ENCODE measurements at regions not wholly inside any gene's neighbourhood (a gene's known extent, or its start where the extent isn't known, plus 50 kb on each side); places are given as distances from the start of the nearest gene placed in this dataset.

DNA sequence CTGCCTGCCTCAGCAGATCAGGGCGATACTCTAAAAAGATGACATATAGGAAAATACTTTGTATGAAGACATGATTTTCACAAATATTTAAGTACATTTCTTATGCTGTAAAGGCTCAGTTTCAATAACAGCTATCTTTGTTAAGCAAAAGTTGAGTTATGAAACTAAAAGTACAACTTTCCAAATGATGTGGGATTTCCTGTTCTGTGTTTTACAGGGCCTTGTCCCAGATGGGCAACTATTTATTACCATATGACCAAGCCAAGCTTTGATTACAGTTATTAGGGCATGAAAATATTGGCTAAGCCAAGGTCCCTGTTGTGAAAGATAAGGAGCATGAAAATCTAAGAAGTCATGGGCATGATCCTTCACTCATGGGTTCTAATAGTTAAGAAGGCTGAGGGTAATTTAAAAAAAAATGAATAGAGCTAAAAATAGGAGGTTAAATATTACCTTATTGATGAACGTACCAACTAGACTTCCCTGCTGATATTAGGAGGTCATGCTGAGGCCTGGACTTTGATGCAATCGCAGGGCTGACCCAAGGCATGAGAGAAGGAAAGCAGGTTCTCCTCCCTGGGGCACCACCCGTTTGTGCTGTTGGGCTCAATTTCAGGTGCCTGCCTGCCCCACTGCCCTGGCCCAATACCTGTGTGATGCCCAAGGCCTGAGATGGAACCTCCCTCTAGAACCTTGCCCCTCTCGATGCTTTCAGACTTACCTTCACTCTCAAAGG is 294.4 kb upstream of the PRDM1 start:
- Mint-ChIP-seq H3K27me3 (no peaks in the 10 kb centered on the region), H3K4me3 (no peak overlapping the region), H3K36me3 (ENCODE audit: low read depth) (peaks cover 11% of the 10 kb centered on the region), H3K4me1 (peaks cover 75% of the 10 kb centered on the region), H3K27ac (peak overlapping the region; percentile 70), H3K9me3 (peaks cover 1% of the 10 kb centered on the region)
- POLR2A ChIA-PET, result interaction anchor here (0.7 kb wide), 1 partner anchor 297 kb away, joined by 3 read pairs; no protein-coding TSS in a partner anchor
- DNase-seq, result no peak
- CTCF ChIA-PET, result interaction anchor here (0.8 to 1.9 kb wide), 5 partner anchors 10 to 202 kb away, joined by 3 to 6 read pairs (median 4); no protein-coding TSS in a partner anchor

GRCh38 chr6:105791179-105791578 is 295.0 kb upstream of the PRDM1 start:
- Mint-ChIP-seq H3K27ac (peak overlapping the region; percentile 70), H3K4me1 (peaks cover 80% of the 10 kb centered on the region), H3K36me3 (ENCODE audit: low read depth) (peaks cover 11% of the 10 kb centered on the region), H3K4me3 (no peak overlapping the region), H3K27me3 (no peaks in the 10 kb centered on the region), H3K9me3 (peaks cover 1% of the 10 kb centered on the region)
- ChIA-PET CTCF (interaction anchor here (1.1 to 1.9 kb wide), 5 partner anchors 10 to 202 kb away, joined by 3 to 6 read pairs (median 3); no protein-coding TSS in a partner anchor), POLR2A (interaction anchor here (0.7 kb wide), 1 partner anchor 298 kb away, joined by 3 read pairs; no protein-coding TSS in a partner anchor)
- no peak for DNase-seq

GRCh38 chr6:105790635-105791034 is 295.5 kb upstream of the PRDM1 start:
- no peak overlapping the region for H3K4me3 Mint-ChIP-seq
- H3K27ac Mint-ChIP-seq, result no peak overlapping the region
- POLR2A ChIA-PET, result no interaction called here
- CTCF ChIA-PET, result interaction anchor here (1.2 to 1.9 kb wide), 4 partner anchors 9 to 203 kb away, joined by 3 to 6 read pairs (median 4); no protein-coding TSS in a partner anchor
- DNase-seq, result no peak
- H3K27me3 Mint-ChIP-seq, result no peaks in the 10 kb centered on the region
- H3K9me3 Mint-ChIP-seq, result peaks cover 1% of the 10 kb centered on the region
- peaks cover 82% of the 10 kb centered on the region for H3K4me1 Mint-ChIP-seq
- peaks cover 15% of the 10 kb centered on the region for H3K36me3 Mint-ChIP-seq (ENCODE audit: low read depth)

GRCh38 chr6:105789935-105790334 is 296.2 kb upstream of the PRDM1 start:
- CTCF ChIA-PET, result interaction anchor here (1.2 kb wide), 1 partner anchor 81 kb away, joined by 3 read pairs; no protein-coding TSS in a partner anchor
- H3K27ac Mint-ChIP-seq, result no peak overlapping the region
- H3K4me3 Mint-ChIP-seq, result no peak overlapping the region
- no peaks in the 10 kb centered on the region for H3K27me3 Mint-ChIP-seq
- peaks cover 19% of the 10 kb centered on the region for H3K36me3 Mint-ChIP-seq (ENCODE audit: low read depth)
- H3K9me3 Mint-ChIP-seq, result peaks cover 1% of the 10 kb centered on the region
- DNase-seq, result no peak
- POLR2A ChIA-PET, result no interaction called here
- peaks cover 84% of the 10 kb centered on the region for H3K4me1 Mint-ChIP-seq

- peaks cover 77% of the 10 kb centered on the region for H3K4me1 Mint-ChIP-seq
- CTCF ChIA-PET, result interaction anchor here (1.4 to 1.5 kb wide), 2 partner anchors 9 to 299 kb away, joined by 4 to 5 read pairs; partner anchors contain the start of gene PRDM1
- H3K27ac Mint-ChIP-seq, result peak overlapping the region; percentile 26
- H3K36me3 Mint-ChIP-seq (ENCODE audit: low read depth), result peaks cover 19% of the 10 kb centered on the region
- H3K27me3 Mint-ChIP-seq, result no peaks in the 10 kb centered on the region
- POLR2A ChIA-PET, result no interaction called here
- H3K9me3 Mint-ChIP-seq, result peaks cover 3% of the 10 kb centered on the region
- DNase-seq, result no peak
- H3K4me3 Mint-ChIP-seq, result no peak overlapping the region
These were observed 298.4 kb upstream of the PRDM1 start for GRCh38 chr6:105787747-105788146.

DNA sequence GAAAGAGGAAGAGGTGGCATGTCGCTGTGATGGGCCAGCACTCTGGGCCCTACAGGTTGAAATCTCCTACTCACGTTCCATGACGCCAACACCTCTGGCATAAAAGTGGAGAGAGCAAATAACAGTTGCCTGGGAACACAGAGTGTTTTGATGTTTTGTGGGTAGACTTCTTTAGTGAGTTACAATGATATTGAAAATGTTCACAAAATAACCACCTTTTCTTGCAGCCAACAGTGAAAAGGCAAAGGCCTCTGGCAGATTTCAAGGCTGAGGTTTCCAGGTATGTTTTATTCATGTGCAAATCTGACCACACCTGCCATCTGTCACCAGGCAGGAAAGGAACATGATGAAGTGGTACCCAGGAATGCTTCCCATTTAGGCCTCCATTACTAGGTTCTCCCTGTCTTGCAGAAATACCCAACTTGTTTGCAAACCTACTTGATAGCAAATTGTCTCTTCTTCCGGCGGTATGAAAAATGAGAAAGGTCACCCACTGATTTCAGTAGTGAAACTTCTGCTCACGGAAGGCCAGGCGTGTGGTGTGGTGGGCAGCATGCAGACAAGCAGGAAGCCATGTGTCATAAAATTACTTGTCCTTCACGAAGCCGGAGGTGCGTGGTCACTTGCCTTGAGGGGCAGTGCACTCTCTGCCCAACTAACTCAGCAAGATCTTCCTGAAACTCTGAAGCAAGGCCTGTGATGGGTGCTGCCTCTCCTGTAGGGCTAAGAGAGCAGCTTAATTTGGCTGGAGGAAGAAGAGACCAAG is 299.1 kb upstream of the PRDM1 start:
- no peak for DNase-seq
- Mint-ChIP-seq H3K9me3 (peaks cover 3% of the 10 kb centered on the region), H3K36me3 (ENCODE audit: low read depth) (peaks cover 22% of the 10 kb centered on the region), H3K27me3 (no peaks in the 10 kb centered on the region), H3K4me1 (peaks cover 77% of the 10 kb centered on the region), H3K4me3 (no peak overlapping the region), H3K27ac (peak overlapping the region; percentile 26)
- ChIA-PET CTCF (interaction anchor here (1.4 to 1.5 kb wide), 2 partner anchors 10 to 300 kb away, joined by 4 to 5 read pairs; partner anchors contain the start of gene PRDM1), POLR2A (interaction anchor here (0.5 kb wide), 1 partner anchor 27 kb away, joined by 5 read pairs; no protein-coding TSS in a partner anchor)

- Mint-ChIP-seq H3K36me3 (ENCODE audit: low read depth) (peaks cover 23% of the 10 kb centered on the region), H3K27ac (no peak overlapping the region), H3K4me1 (peaks cover 77% of the 10 kb centered on the region), H3K9me3 (peaks cover 3% of the 10 kb centered on the region), H3K27me3 (no peaks in the 10 kb centered on the region), H3K4me3 (no peak overlapping the region)
- ChIA-PET POLR2A (interaction anchor here (0.5 kb wide), 1 partner anchor 27 kb away, joined by 5 read pairs; no protein-coding TSS in a partner anchor), CTCF (no interaction called here)
- DNase-seq, result no peak
These were observed 299.7 kb upstream of the PRDM1 start for GRCh38 chr6:105786449-105786848.

- ChIA-PET POLR2A (no interaction called here), CTCF (no interaction called here)
- no peaks in the 10 kb centered on the region for H3K27me3 Mint-ChIP-seq
- H3K4me3 Mint-ChIP-seq, result no peak overlapping the region
- DNase-seq, result no peak
- H3K4me1 Mint-ChIP-seq, result peaks cover 77% of the 10 kb centered on the region
- H3K27ac Mint-ChIP-seq, result no peak overlapping the region
- H3K36me3 Mint-ChIP-seq (ENCODE audit: low read depth), result peaks cover 26% of the 10 kb centered on the region
- H3K9me3 Mint-ChIP-seq, result peaks cover 10% of the 10 kb centered on the region
These were observed 300.9 kb upstream of the PRDM1 start for GRCh38 chr6:105785066-105785811.

- DNase-seq, result no peak
- CTCF ChIA-PET, result interaction anchor here (1.1 kb wide), 2 partner anchors 12 to 32 kb away, joined by 3 read pairs; no protein-coding TSS in a partner anchor
- H3K27me3 Mint-ChIP-seq, result no peaks in the 10 kb centered on the region
- no peak overlapping the region for H3K27ac Mint-ChIP-seq
- peaks cover 18% of the 10 kb centered on the region for H3K9me3 Mint-ChIP-seq
- H3K36me3 Mint-ChIP-seq (ENCODE audit: low read depth), result peaks cover 33% of the 10 kb centered on the region
- no peak overlapping the region for H3K4me3 Mint-ChIP-seq
- peaks cover 81% of the 10 kb centered on the region for H3K4me1 Mint-ChIP-seq
- POLR2A ChIA-PET, result no interaction called here
These were observed 302.0 kb upstream of the PRDM1 start for GRCh38 chr6:105784179-105784578.

DNA sequence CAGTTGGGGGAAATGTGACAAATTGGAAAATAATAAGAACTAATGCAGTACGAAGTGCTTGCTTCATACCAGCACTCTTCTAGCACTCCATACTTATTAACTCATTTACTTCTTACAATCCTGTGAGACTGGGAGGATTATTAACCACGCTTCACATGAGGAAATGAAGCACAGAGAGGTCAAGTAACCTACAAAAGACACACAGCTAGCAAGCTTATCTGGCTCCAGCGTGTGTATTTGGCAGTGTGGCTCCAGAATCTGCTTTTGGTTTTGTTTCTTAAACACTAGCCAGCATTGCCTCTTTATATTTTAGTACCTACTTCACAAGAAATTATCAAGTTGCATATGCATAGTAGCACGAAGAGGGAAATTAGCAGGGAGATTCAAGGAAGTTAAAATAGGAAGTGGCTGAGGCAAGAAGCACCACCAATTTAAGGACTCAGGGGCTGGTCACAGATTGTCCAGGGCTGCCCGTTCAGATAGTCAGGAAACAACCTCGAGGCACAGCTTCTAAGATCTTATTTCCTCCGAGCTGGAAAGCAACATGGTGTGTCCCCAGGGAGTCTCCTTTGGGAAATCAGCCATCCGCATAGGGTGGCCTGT is 302.7 kb upstream of the PRDM1 start:
- POLR2A ChIA-PET, result no interaction called here
- H3K27me3 Mint-ChIP-seq, result no peaks in the 10 kb centered on the region
- H3K4me1 Mint-ChIP-seq, result peaks cover 85% of the 10 kb centered on the region

DNA sequence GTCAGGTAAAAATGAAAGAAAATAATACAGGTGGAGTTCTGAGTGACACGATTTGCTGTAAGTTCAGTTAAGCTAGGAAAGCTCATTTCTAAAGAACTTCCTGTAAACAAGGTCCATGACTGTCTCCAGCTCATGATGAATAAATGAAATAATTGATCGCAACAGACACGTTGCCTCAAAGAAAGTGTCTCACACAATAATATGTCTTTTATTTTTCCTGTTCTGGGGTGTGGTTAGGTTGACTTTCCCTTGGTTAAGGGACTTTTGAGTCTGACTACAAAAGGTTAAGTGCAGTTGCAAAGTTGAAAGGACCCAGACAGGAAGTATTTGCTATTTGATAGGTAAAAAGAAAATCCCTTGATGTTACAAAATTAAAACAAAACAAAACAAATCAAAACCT is 304.2 kb upstream of the PRDM1 start:
- Mint-ChIP-seq H3K36me3 (ENCODE audit: low read depth) (peaks cover 29% of the 10 kb centered on the region), H3K27ac (peak overlapping the region; percentile 88), H3K4me1 (peaks cover 71% of the 10 kb centered on the region), H3K4me3 (peak overlapping the region; percentile 31), H3K9me3 (peaks cover 27% of the 10 kb centered on the region), H3K27me3 (no peaks in the 10 kb centered on the region)
- POLR2A ChIA-PET, result no interaction called here
- CTCF ChIA-PET, result interaction anchor here (1.3 to 1.4 kb wide), 3 partner anchors 9 to 22 kb away, joined by 3 read pairs; no protein-coding TSS in a partner anchor
- DNase-seq, result peak; percentile 22

More for the DNA sequence above, 302.7 kb upstream of the PRDM1 start:
- Mint-ChIP-seq H3K4me3 (no peak overlapping the region), H3K9me3 (peaks cover 21% of the 10 kb centered on the region), H3K27ac (no peak overlapping the region), H3K36me3 (ENCODE audit: low read depth) (peaks cover 36% of the 10 kb centered on the region)
- no peak for DNase-seq
- CTCF ChIA-PET, result interaction anchor here (1.1 kb wide), 2 partner anchors 12 to 32 kb away, joined by 3 read pairs; no protein-coding TSS in a partner anchor

- H3K27me3 Mint-ChIP-seq, result no peaks in the 10 kb centered on the region
- no peak overlapping the region for H3K4me3 Mint-ChIP-seq
- peaks cover 29% of the 10 kb centered on the region for H3K36me3 Mint-ChIP-seq (ENCODE audit: low read depth)
- peaks cover 65% of the 10 kb centered on the region for H3K4me1 Mint-ChIP-seq
- DNase-seq, result no peak
- H3K27ac Mint-ChIP-seq, result peak overlapping the region; percentile 88
- ChIA-PET POLR2A (no interaction called here), CTCF (interaction anchor here (1.3 to 1.4 kb wide), 2 partner anchors 10 to 22 kb away, joined by 3 read pairs; no protein-coding TSS in a partner anchor)
- peaks cover 27% of the 10 kb centered on the region for H3K9me3 Mint-ChIP-seq
These were observed 304.9 kb upstream of the PRDM1 start for GRCh38 chr6:105781248-105781647.
